C4-2B (cell line): ENCODE measurements at regions not wholly inside any gene's neighbourhood (a gene's known extent, or its start where the extent isn't known, plus 50 kb on each side); places are given as distances from the start of the nearest gene placed in this dataset.

ENCODE experiments used
- H3K27ac ChIP-seq: fragments of 450-650 bp; 2 replicates; pipeline ENCODE4 v1.5.1; 2017
- ZFX ChIP-seq: fragments of 450-650 bp; IDR thresholded peaks from 2 replicates; pipeline ENCODE4 v1.6.1; 2017
- TF ChIP-seq, protein P1 (sequence below): fragments of 450-650 bp; conservative IDR thresholded peaks from 2 replicates; pipeline ENCODE4 v1.5.1; 2017; ENCODE audit warnings: mild to moderate bottlenecking

DNA sequence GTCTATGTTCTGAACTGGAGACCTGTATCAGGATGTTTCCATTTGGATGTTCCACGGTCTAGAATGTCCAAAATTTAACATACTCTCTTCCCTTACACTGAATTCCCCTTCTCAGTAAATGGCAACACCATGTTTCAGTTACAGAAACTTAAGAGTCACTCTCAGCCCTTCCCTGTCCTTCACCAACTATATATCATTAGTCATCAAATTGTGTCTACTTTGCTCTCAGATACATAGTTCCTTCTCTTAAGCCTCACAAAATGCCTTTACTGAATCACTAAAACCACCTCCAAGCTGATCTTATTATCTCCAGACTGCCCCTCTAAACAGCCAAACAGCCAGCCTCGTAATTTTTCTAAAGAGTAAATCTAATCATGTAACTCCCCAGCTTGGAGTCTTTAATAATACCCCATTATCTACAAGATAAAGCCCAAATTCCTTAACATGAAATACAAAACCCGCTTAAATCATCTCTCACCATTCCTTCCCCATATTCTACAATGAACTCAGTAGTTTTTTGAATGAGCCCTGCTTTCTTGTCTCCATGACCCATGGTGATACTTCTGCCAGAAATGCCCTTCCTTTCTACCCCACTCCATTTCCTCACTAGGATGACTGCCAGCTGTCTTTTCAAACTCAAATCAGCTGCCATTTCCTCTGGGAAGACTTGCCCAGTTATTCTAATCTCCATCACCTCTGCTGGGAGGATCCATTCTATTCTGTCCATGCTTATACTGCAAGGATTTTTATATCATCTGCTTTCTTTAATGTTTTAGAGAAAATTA, 102.7 kb upstream of the ARHGAP42 start:
- TF ChIP-seq, protein P1, sequence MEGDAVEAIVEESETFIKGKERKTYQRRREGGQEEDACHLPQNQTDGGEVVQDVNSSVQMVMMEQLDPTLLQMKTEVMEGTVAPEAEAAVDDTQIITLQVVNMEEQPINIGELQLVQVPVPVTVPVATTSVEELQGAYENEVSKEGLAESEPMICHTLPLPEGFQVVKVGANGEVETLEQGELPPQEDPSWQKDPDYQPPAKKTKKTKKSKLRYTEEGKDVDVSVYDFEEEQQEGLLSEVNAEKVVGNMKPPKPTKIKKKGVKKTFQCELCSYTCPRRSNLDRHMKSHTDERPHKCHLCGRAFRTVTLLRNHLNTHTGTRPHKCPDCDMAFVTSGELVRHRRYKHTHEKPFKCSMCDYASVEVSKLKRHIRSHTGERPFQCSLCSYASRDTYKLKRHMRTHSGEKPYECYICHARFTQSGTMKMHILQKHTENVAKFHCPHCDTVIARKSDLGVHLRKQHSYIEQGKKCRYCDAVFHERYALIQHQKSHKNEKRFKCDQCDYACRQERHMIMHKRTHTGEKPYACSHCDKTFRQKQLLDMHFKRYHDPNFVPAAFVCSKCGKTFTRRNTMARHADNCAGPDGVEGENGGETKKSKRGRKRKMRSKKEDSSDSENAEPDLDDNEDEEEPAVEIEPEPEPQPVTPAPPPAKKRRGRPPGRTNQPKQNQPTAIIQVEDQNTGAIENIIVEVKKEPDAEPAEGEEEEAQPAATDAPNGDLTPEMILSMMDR, result no peak
- H3K27ac ChIP-seq, result no peak overlapping the region

DNA sequence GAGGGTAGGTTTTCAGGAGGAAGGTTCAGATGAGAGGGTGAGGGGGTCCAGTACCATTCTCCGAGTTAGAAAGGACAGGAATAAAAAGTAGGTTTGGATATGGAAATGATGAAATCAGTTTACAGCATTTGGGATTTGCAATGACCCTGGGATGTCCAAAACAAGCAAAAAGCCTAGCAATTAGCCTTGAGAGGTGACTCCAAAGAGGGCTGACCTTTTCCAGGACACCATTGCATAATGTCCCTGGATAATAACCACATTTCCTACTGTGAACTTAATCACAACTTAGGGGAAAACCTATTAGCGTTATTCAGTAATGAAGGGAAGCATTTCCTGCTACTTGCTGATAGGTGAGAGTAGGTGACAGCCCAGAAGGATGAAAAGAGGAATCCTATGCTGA, 101.4 kb upstream of the ARHGAP42 start:
- no peak for TF ChIP-seq ZFX
- TF ChIP-seq, protein P1, result no peak
- H3K27ac ChIP-seq, result no peak overlapping the region

DNA sequence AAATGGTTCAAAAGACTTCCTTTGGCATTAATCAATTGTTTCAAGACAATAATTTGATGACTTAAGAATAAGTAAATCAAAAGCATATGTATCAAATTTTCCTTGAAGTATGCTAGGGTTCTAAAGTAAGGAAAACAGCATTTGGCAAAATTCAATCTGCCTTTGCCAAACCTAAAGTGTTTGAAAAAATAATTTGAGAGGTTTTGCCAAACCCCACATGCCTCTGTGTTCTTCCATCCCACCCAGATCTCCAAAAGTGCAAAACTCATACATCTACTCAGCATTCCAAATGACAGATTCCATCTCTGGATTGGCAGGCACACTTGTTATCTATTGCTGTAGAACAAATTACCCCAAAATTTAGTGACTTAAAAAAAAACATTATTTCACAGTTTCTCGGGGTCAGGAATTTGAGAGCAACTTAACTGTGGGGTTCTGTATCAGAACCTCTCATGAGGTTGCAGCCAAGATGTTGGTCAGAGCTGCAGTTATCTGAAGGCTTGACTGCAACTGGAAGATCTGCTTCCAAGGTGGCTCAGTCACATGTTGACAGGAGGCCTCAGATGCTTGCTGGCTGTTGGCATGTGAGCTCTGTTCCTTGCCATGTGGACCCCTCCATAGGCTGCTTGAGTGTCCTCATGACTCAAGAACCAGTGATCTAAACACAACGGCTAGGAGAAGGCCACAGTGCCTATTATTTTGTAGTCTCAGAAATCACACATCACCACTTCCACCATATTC, 100.6 kb upstream of the ARHGAP42 start:
- TF ChIP-seq, protein P1, result no peak
- TF ChIP-seq ZFX, result no peak

DNA sequence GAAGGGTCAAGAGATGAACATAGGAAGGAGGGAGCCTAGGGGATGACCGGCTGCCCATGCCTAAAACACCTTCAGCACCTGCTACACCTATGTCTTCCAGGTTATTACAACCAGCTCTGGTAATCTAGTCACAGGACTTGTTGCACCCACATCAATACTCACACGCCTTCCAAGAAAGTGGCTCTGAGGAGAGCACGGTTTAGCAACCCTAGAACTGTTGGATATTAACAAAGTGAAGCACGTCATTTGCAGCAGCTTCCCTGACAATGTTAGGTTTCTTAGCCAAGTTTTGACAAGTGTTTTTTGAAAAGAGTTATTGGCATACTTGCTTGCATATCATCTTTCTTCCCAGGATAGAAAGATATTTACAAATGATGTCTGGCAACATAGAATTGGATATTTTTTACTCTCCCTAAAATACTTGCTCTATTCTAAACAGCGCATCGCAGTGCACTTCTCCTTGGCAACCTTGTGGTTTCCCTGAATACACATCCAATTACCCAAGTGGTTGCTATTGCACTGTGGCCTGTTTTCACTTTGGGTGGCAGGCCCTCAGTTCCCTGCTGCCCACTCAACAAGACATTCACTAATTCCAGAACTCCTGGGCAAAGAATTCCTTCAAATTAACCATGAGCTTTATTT, 94.3 kb upstream of the ARHGAP42 start:
- TF ChIP-seq, protein P1, result no peak
- no peak for TF ChIP-seq ZFX
- peak overlapping the region; percentile 23; the same call in 1 of the 2 replicates for H3K27ac ChIP-seq

More for the DNA sequence above, 100.6 kb upstream of the ARHGAP42 start:
- H3K27ac ChIP-seq, result no peak overlapping the region

DNA sequence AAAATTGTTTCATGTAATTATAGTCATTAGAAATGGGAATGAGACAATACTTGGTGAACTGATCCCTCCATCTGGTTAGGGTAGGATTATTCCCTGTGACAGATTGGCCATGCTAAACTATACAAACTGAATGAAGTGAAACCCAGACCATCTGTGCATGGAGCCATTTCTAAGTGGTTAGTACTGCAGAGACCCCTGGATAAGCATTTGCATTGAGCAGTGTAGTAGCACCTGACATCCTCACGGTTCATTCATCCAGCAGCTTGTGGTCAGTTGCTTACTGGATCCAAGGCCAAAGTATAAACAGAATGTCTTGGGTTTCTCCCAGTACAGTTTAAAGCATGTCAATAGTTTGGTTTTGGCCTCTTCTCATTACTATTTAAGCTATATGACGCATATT, 93.8 kb upstream of the ARHGAP42 start:
- TF ChIP-seq, protein P1, result no peak
- no peak for TF ChIP-seq ZFX
- H3K27ac ChIP-seq, result peak overlapping the region; percentile 23; the same call in 1 of the 2 replicates

DNA sequence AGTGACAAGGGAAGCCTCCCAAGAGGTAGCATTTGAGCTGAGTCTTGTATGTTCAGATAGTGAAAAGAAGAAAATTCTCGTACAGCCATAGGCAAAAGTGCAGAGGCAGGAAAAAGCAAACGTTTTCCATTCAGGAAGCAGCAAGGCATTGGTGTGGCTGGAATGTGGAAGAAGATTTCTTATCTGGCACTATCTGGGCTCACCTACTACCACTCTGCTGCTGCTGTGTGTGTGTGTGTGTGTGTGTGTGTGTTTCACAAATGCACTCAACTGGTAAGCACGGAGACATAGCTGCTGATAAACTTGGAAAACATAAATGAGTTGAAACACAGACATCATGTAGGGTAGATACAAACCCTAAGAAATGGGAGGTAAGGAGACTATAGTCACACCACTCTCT, 92.8 kb upstream of the ARHGAP42 start:
- TF ChIP-seq, protein P1, result no peak
- peak overlapping the region; percentile 59 for H3K27ac ChIP-seq

DNA sequence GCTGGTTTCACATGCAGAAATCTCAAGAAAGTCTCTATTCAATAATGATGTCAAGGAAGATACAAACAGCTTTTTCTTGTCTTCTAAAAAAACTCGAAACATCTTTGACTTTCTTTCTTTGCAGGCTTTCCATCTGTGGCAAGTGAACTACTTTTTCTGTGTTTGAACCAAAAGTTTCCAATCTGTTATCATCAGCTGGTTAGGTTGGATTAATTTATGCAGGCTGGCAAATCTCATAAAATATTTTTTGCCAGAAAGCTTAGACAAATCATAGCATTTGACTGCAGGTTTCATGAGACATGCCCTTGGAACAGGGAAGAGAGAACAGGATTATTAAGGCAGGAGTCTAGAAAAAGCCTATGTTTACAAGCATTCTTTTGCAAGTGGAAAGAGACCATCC, 86.1 kb upstream of the ARHGAP42 start:
- no peak overlapping the region for H3K27ac ChIP-seq
- TF ChIP-seq ZFX, result no peak
- TF ChIP-seq, protein P1, result no peak
